SU-DHL-6 (cell line): ENCODE measurements at regions not wholly inside any gene's neighbourhood (a gene's known extent, or its start where the extent isn't known, plus 50 kb on each side); places are given as distances from the start of the nearest gene placed in this dataset.

Experiments used
- H2AFZ ChIP-seq: fragments of 200-600 bp; sonication (generic); 2 replicates; pipeline ENCODE4 v1.6.1; 2014; ENCODE audit warnings: low read depth, mild to moderate bottlenecking, moderate library complexity, mixed read lengths, antibody characterized with exemption, low read length; ENCODE audit not compliant: severe bottlenecking
- H3F3A ChIP-seq: fragments of 200-600 bp; shearing (Covaris generic); 2 replicates; pipeline ENCODE4 v1.6.0; 2016; ENCODE audit warnings: antibody characterized with exemption, mild to moderate bottlenecking; ENCODE audit not compliant: insufficient read depth
- H3K27ac ChIP-seq: fragments of 200-600 bp; sonication (generic); 2 replicates; pipeline ENCODE4 v1.5.1; 2016; ENCODE audit warnings: low read depth, mild to moderate bottlenecking, low read length, moderate library complexity, mixed read lengths
- H3K27me3 ChIP-seq: fragments of 200-600 bp; sonication (generic), shearing (Covaris generic); 2 replicates; pipeline ENCODE4 v1.6.0; 2014; ENCODE audit warnings: mild to moderate bottlenecking, low read length
- H3K36me3 ChIP-seq: fragments of 200-600 bp; sonication (generic); 2 replicates; pipeline ENCODE4 v1.6.1; 2014; ENCODE audit warnings: mild to moderate bottlenecking, low read length, mixed read lengths
- H3K4me2 ChIP-seq: fragments of 300-600, 200-600 bp; shearing (Covaris generic), sonication (generic); 2 replicates; pipeline ENCODE4 v1.6.0; 2014; ENCODE audit warnings: low read length, low read depth, mild to moderate bottlenecking; ENCODE audit not compliant: poor library complexity, severe bottlenecking
- H3K4me3 ChIP-seq: fragments of 200-600 bp; sonication (generic); 2 replicates; pipeline ENCODE4 v1.5.1; 2014; ENCODE audit warnings: antibody characterized with exemption, low read length, mild to moderate bottlenecking, mixed read lengths; ENCODE audit not compliant: insufficient read depth, poor library complexity, severe bottlenecking
- H3K79me2 ChIP-seq: fragments of 200-600 bp; sonication (generic); 2 replicates; pipeline ENCODE4 v1.6.1; 2014; ENCODE audit warnings: mild to moderate bottlenecking, low read length, moderate library complexity; ENCODE audit not compliant: insufficient read depth
- H3K9ac ChIP-seq: fragments of 200-600 bp; sonication (generic); 2 replicates; pipeline ENCODE4 v1.7.0; 2014; ENCODE audit warnings: mild to moderate bottlenecking, low read length
- H3K9me2 ChIP-seq: fragments of 200-600 bp; sonication (generic); replicated peaks from 2 replicates; pipeline ENCODE4 v1.6.1; 2014; ENCODE audit warnings: low read length; ENCODE audit not compliant: insufficient read depth
- H3K9me3 ChIP-seq: fragments of 200-600 bp; sonication (generic); 2 replicates; pipeline ENCODE4 v1.6.1; 2014; ENCODE audit warnings: low read length, mixed read lengths; ENCODE audit not compliant: insufficient read depth
- H4K20me1 ChIP-seq: fragments of 200-600 bp; sonication (generic); 2 replicates; pipeline ENCODE4 v1.6.1; 2014; ENCODE audit warnings: low read depth, mild to moderate bottlenecking, antibody characterized with exemption, low read length, moderate library complexity, mixed read lengths
- EZH2phosphoT487 ChIP-seq: fragments of 200-600 bp; sonication (generic), shearing (Covaris generic); conservative IDR thresholded peaks from 2 replicates; pipeline ENCODE4 v1.6.1; 2018; ENCODE audit warnings: mild to moderate bottlenecking, antibody characterized with exemption, low read length, moderate library complexity, mixed read lengths
- TF ChIP-seq, protein P1 (sequence below): fragments of 200-600 bp; sonication (generic); IDR thresholded peaks from one replicate; pipeline ENCODE4 v1.5.1; 2017; ENCODE audit warnings: antibody characterized with exemption, mild to moderate bottlenecking, low read length, moderate library complexity; ENCODE audit not compliant: insufficient read depth, poor library complexity, severe bottlenecking

DNA sequence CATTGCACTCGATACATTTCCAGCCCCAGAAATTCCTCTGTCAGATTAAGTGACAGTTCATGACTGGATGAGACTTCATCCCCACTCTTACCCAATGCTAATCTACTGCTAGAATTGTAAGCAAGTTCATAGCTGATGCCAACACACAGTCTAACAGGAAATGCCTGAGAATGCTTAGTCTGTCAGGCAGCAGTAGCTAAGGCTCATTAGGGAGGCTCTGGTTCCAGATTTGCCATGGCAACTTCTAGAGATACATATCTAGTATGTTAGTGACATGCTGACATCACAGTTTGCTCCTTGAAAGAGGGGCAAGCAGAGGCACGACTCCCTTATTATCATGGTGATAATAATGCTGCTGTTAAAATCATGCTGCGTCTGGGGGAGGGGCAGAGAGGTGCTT, 198.4 kb downstream of the RBM43 start:
- Histone ChIP-seq H3K27ac (no peak overlapping the region), H3K4me3 (no peak overlapping the region), H3K9me3 (no peaks in the 10 kb centered on the region), H3K27me3 (no peaks in the 10 kb centered on the region), H3K9me2 (no peaks in the 10 kb centered on the region), H2AFZ (no peak overlapping the region), H3K4me2 (no peak overlapping the region), H3K79me2 (no peaks in the 10 kb centered on the region), H3F3A (no peaks in the 10 kb centered on the region), H4K20me1 (no peaks in the 10 kb centered on the region), H3K36me3 (no peaks in the 10 kb centered on the region), H3K9ac (no peak overlapping the region)
- TF ChIP-seq, protein P1, sequence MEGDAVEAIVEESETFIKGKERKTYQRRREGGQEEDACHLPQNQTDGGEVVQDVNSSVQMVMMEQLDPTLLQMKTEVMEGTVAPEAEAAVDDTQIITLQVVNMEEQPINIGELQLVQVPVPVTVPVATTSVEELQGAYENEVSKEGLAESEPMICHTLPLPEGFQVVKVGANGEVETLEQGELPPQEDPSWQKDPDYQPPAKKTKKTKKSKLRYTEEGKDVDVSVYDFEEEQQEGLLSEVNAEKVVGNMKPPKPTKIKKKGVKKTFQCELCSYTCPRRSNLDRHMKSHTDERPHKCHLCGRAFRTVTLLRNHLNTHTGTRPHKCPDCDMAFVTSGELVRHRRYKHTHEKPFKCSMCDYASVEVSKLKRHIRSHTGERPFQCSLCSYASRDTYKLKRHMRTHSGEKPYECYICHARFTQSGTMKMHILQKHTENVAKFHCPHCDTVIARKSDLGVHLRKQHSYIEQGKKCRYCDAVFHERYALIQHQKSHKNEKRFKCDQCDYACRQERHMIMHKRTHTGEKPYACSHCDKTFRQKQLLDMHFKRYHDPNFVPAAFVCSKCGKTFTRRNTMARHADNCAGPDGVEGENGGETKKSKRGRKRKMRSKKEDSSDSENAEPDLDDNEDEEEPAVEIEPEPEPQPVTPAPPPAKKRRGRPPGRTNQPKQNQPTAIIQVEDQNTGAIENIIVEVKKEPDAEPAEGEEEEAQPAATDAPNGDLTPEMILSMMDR: no peak
- TF ChIP-seq EZH2phosphoT487: no peak

DNA sequence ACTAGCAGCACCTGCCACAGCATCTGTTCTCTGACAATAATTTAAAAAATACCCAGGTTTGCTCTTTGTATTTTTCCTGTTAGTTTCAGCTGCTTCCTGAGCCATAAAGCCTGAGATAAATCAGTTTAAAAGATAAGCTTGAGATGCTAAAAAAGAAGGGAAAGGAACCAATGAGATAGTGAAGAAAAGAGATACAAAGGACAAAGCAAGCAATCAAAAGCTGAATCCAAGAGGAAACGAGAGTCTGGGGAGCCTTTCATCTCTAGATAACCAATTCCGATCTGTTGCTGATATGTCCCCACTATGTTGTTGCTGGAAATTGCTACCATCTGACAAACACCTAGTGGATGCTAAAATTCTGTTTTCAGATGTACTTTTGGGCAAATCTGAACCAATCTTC, 201.4 kb downstream of the RBM43 start:
- H2AFZ ChIP-seq: no peak overlapping the region
- H3K9me3 ChIP-seq: no peaks in the 10 kb centered on the region
- no peaks in the 10 kb centered on the region for H3K36me3 ChIP-seq
- H3K27ac ChIP-seq: no peak overlapping the region
- TF ChIP-seq, protein P1: no peak
- no peak for TF ChIP-seq EZH2phosphoT487
- no peak overlapping the region for H3K9ac ChIP-seq
- H3K27me3 ChIP-seq: no peaks in the 10 kb centered on the region
- no peaks in the 10 kb centered on the region for H3K9me2 ChIP-seq
- H4K20me1 ChIP-seq: no peaks in the 10 kb centered on the region
- H3F3A ChIP-seq: no peaks in the 10 kb centered on the region
- no peak overlapping the region for H3K4me3 ChIP-seq
- no peaks in the 10 kb centered on the region for H3K79me2 ChIP-seq
- no peak overlapping the region for H3K4me2 ChIP-seq

DNA sequence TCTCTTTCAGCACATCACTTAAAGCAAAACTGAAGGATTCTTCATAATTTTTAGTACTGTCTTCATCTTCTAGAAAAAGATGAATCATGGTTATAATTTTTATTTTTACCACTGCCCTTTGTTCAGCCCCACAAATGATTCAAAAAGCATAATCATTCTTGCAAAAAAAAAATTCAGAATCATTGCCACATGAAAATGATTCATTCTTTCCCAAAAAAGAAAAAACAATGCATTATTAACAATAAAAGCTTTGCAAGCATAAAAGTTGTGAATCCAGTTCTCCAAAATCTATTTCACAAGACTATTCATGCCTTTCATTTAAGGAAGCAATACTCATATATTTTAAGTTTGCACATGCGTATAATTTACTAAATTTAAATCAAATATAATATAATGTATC, 204.8 kb downstream of the RBM43 start:
- no peaks in the 10 kb centered on the region for H3K36me3 ChIP-seq
- H3K27me3 ChIP-seq: no peaks in the 10 kb centered on the region
- H3K9me3 ChIP-seq: no peaks in the 10 kb centered on the region
- no peaks in the 10 kb centered on the region for H4K20me1 ChIP-seq
- no peak overlapping the region for H3K9ac ChIP-seq
- no peaks in the 10 kb centered on the region for H3K79me2 ChIP-seq
- no peak overlapping the region for H2AFZ ChIP-seq
- no peaks in the 10 kb centered on the region for H3F3A ChIP-seq
- no peak overlapping the region for H3K27ac ChIP-seq
- no peak for TF ChIP-seq EZH2phosphoT487
- TF ChIP-seq, protein P1: no peak
- no peak overlapping the region for H3K4me3 ChIP-seq
- no peaks in the 10 kb centered on the region for H3K9me2 ChIP-seq
- H3K4me2 ChIP-seq: no peak overlapping the region

DNA sequence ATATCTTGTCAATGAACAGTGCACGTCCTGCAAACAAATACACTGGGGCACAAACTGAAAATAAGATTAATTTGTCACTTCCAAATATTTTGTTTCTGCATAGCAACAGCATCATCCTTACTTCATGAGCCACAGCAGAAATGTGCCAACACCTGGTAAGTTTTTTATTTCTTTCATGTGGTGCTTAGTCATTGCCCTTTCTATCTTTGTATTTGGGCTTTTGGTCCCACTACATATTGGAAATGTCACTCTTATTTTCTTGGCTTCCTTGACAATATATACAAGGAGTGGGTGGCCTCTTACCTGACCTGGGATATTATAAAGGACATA, 208.0 kb downstream of the RBM43 start:
- Histone ChIP-seq H2AFZ (no peak overlapping the region), H3K9me3 (no peaks in the 10 kb centered on the region), H3K27me3 (no peaks in the 10 kb centered on the region), H3K4me2 (no peak overlapping the region), H3K27ac (no peak overlapping the region), H3K36me3 (no peaks in the 10 kb centered on the region), H4K20me1 (no peaks in the 10 kb centered on the region), H3K79me2 (no peaks in the 10 kb centered on the region), H3K9me2 (no peaks in the 10 kb centered on the region), H3K4me3 (no peak overlapping the region), H3K9ac (no peak overlapping the region), H3F3A (no peaks in the 10 kb centered on the region)
- TF ChIP-seq EZH2phosphoT487: no peak
- TF ChIP-seq, protein P1: no peak
